ENCODE measurements at regions not wholly inside any gene's neighbourhood (a gene's known extent, or its start where the extent isn't known, plus 50 kb on each side); places are given as distances from the start of the nearest gene placed in this dataset.

DNA sequence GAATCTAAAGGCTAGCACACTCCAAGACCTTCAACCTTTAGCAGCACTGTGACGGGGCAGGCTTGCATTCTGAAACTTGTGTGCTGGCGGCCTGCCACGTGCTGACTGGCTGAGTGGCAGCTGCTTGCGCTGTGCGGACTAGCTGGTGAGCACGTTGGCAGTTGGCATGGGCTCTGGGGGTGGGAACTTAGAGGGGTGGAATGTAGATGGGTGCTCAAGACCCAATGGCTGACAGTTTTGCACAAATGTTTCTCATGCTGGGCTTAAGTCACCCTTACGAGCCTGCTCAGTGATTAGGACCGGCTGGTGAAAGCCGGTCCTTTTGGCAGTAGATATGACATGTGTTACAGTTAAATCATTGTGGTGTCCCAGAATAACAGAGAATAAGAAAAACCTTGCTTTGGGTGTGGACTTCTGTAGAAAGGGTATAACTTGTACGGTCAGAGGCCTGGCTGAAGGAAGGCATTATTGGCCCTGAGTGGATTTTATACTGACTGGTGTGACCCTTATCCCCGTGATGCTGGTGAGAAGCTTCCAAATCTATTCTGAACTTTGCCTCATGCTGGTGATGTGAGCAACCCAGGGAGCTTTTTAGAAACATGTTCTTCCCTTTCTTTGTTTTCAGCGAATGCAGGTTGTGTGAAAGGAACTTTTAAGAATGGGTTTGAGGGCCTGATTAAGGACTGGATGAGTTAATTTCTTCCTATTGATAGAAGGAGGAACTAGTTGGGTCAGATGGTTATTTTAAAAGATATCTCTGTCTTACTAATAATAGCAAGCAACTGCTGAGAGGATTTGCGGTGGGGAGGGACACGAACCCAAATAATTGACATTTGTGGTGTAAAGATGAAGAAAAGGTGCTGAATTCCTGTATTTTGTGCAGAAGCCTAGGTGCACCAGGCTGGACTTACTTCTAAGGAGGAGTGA is 107.4 kb upstream of the SLC4A4 start:
- Histone ChIP-seq H3K27me3 (replicated peaks in 1 of 2; ENCODE audit: control insufficient read depth in 2 of 2, insufficient read depth in 2 of 2, low read length in 1 of 2) (peaks cover 0 to 2% of the 10 kb centered on the region in 2 experiments; a peak in 2 of 4 replicates), H2AFZ (ENCODE audit: control insufficient read depth, low read depth, low read length) (no peak overlapping the region), H3K4me2 (ENCODE audit: control insufficient read depth, insufficient read depth) (no peak overlapping the region), H3K9ac (ENCODE audit: control insufficient read depth, insufficient read depth, low read length) (no peak overlapping the region), H3K4me1 (ENCODE audit: control insufficient read depth, insufficient read depth, low read length) (no peaks in the 10 kb centered on the region), H4K20me1 (ENCODE audit: control insufficient read depth, insufficient read depth) (no peaks in the 10 kb centered on the region), H3K9me3 (replicated peaks; ENCODE audit: control insufficient read depth, insufficient read depth, low read length) (no peaks in the 10 kb centered on the region), H3K27ac (ENCODE audit: control insufficient read depth, insufficient read depth) (no peak overlapping the region), H3K4me3 (no peak overlapping the region), H3K36me3 (ENCODE audit: control insufficient read depth in 2 of 2, insufficient read depth in 2 of 2, low read length in 1 of 2) (no peaks in the 10 kb centered on the region), H3K79me2 (ENCODE audit: control insufficient read depth, insufficient read depth, low read length) (no peaks in the 10 kb centered on the region)
- ChIA-PET CTCF (interaction anchor here (1.4 to 4.1 kb wide), 12 partner anchors 9 to 1073 kb away, joined by 3 to 34 read pairs (median 10); no protein-coding TSS in a partner anchor), POLR2A (no interaction called here), SMC1A (ENCODE audit: uncharacterized antibody, unreplicated experiment) (interaction anchor here (1.1 to 3.6 kb wide), 5 partner anchors 13 to 320 kb away, joined by 3 to 20 read pairs (median 7); no protein-coding TSS in a partner anchor), RAD21 (ENCODE audit: unreplicated experiment) (interaction anchor here (0.7 to 1.4 kb wide), 5 partner anchors 20 to 37 kb away, joined by 3 to 7 read pairs (median 5); no protein-coding TSS in a partner anchor)
- intact Hi-C loops (cut with micrococcal nuclease; ENCODE audit: unreplicated experiment), result no loop called here
- in situ Hi-C loops (cut with MboI), result no loop called here
- FAIRE-seq, result no peak
- TF ChIP-seq, protein P1, sequence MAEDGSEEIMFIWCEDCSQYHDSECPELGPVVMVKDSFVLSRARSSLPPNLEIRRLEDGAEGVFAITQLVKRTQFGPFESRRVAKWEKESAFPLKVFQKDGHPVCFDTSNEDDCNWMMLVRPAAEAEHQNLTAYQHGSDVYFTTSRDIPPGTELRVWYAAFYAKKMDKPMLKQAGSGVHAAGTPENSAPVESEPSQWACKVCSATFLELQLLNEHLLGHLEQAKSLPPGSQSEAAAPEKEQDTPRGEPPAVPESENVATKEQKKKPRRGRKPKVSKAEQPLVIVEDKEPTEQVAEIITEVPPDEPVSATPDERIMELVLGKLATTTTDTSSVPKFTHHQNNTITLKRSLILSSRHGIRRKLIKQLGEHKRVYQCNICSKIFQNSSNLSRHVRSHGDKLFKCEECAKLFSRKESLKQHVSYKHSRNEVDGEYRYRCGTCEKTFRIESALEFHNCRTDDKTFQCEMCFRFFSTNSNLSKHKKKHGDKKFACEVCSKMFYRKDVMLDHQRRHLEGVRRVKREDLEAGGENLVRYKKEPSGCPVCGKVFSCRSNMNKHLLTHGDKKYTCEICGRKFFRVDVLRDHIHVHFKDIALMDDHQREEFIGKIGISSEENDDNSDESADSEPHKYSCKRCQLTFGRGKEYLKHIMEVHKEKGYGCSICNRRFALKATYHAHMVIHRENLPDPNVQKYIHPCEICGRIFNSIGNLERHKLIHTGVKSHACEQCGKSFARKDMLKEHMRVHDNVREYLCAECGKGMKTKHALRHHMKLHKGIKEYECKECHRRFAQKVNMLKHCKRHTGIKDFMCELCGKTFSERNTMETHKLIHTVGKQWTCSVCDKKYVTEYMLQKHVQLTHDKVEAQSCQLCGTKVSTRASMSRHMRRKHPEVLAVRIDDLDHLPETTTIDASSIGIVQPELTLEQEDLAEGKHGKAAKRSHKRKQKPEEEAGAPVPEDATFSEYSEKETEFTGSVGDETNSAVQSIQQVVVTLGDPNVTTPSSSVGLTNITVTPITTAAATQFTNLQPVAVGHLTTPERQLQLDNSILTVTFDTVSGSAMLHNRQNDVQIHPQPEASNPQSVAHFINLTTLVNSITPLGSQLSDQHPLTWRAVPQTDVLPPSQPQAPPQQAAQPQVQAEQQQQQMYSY (CRISPR knock-in tag; IDR thresholded peaks at IDR 0.05), result no peak
- TF ChIP-seq BHLHE40 (IDR thresholded peaks at IDR 0.05; ENCODE audit: borderline replicate concordance in 1 of 2, low read depth in 2 of 2, low read length in 1 of 2) (0 out of 4 replicates have a peak, but pooled peaks of 1 of the 2 experiments have one; percentile 8), CBX5 (IDR thresholded peaks at IDR 0.05; ENCODE audit: low read depth) (no peak)
- peak; percentile 14; the same call in 2 of the 3 replicates for ATAC-seq
- no TSS peak for BruUV-seq (replicated peaks)
- DNase-seq (ENCODE audit: low read depth, low spot score), result no peak
- 46% methylated on average over 14 of the region's 14 CpGs for WGBS (ENCODE audit: insufficient coverage, insufficient replicate concordance, low lambda C conversion rate, missing lambda C conversion rate)
